ENCODE measurements at regions not wholly inside any gene's neighbourhood (a gene's known extent, or its start where the extent isn't known, plus 50 kb on each side); places are given as distances from the start of the nearest gene placed in this dataset.
"Not testable (repeated sequence)": the region's sequence is repeated elsewhere in the genome, so short reads cannot be mapped to it uniquely, and the experiment has no call there.

DNA sequence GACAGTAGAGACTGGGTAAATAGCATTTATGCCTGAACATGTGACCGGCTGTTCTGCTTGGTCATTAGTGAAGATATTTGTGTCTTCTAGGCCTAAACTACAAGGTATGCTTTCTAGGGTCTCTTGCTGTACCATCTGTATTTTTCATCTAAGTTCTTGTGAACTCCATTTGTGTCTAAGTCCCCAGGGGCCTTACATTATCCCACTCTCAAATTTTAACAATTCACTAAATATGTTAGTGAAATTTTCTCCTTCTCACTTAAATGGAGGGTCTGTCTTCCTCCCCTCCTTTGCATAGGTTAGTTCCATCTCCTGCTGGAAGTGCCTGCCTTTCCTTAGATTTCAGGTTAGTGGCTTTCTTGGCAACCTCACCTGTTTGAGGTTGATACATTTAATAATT lies 382.6 kb downstream of the RAD51AP2 start:
- Mint-ChIP-seq H3K27me3 (peaks cover 18% of the 10 kb centered on the region), H3K4me1 (no peaks in the 10 kb centered on the region), H3K27ac (no peak overlapping the region), H3K4me3 (no peak overlapping the region), H3K9me3 (ENCODE audit: insufficient read depth) (no peaks in the 10 kb centered on the region)
- H3K9me3 ChIP-seq (ENCODE audit: control extremely low read depth in 1 of 3, control insufficient read depth in 2 of 3, insufficient read depth in 1 of 3, low read length in 2 of 3), result no peaks in the 10 kb centered on the region
- H3K27me3 ChIP-seq (replicated peaks in 1 of 4; ENCODE audit: control extremely low read depth in 1 of 4, control insufficient read depth in 3 of 4, insufficient read depth in 4 of 4, low read length in 3 of 4), result no peaks in the 10 kb centered on the region
- no peak overlapping the region for H3K9ac ChIP-seq (ENCODE audit: low read length)
- no peak for TF ChIP-seq EZH2 (IDR thresholded peaks at IDR 0.05; ENCODE audit: borderline replicate concordance, insufficient read depth, low read depth, low read length, poor library complexity, severe bottlenecking)
- TF ChIP-seq, protein P1, sequence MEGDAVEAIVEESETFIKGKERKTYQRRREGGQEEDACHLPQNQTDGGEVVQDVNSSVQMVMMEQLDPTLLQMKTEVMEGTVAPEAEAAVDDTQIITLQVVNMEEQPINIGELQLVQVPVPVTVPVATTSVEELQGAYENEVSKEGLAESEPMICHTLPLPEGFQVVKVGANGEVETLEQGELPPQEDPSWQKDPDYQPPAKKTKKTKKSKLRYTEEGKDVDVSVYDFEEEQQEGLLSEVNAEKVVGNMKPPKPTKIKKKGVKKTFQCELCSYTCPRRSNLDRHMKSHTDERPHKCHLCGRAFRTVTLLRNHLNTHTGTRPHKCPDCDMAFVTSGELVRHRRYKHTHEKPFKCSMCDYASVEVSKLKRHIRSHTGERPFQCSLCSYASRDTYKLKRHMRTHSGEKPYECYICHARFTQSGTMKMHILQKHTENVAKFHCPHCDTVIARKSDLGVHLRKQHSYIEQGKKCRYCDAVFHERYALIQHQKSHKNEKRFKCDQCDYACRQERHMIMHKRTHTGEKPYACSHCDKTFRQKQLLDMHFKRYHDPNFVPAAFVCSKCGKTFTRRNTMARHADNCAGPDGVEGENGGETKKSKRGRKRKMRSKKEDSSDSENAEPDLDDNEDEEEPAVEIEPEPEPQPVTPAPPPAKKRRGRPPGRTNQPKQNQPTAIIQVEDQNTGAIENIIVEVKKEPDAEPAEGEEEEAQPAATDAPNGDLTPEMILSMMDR (IDR thresholded peaks at IDR 0.05), result no peak
- intact Hi-C loops (cut with micrococcal nuclease), result no loop called here
- DNase-seq (no peak), ATAC-seq (ENCODE audit: low read depth) (no peak)
- WGBS (ENCODE audit: insufficient coverage), result no CpG with 5 or more reads among the region's 1 CpG
- ChIA-PET CTCF (no interaction called here), POLR2A (no interaction called here)
- no peaks in the 10 kb centered on the region for H3K79me2 ChIP-seq (ENCODE audit: control insufficient read depth, insufficient read depth, low read length)
- H3K36me3 ChIP-seq (replicated peaks in 1 of 2; ENCODE audit: control extremely low read depth in 1 of 2, control insufficient read depth in 1 of 2, extremely low read depth in 1 of 2, insufficient read depth in 2 of 2, low read length in 1 of 2), result no peaks in the 10 kb centered on the region
- no peaks in the 10 kb centered on the region for H3K4me1 ChIP-seq (ENCODE audit: control insufficient read depth in 2 of 2, insufficient read depth in 2 of 2, low read length in 2 of 2)
- H3K4me2 ChIP-seq (replicated peaks; ENCODE audit: low read depth, low read length, poor library complexity, severe bottlenecking), result no peak overlapping the region
- no peak overlapping the region for H3K27ac ChIP-seq (ENCODE audit: low read length in 2 of 2)
- no peak overlapping the region for H2AFZ ChIP-seq (ENCODE audit: insufficient read depth, low read depth, low read length, poor library complexity, severe bottlenecking)
- H4K20me1 ChIP-seq (ENCODE audit: control insufficient read depth, insufficient read depth, low read length, poor library complexity, severe bottlenecking), result no peaks in the 10 kb centered on the region
- no peak overlapping the region for H3K4me3 ChIP-seq (ENCODE audit: control extremely low read depth in 1 of 5, extremely low read depth in 1 of 5, insufficient read depth in 1 of 5, low read depth in 2 of 5, low read length in 4 of 5)

DNA sequence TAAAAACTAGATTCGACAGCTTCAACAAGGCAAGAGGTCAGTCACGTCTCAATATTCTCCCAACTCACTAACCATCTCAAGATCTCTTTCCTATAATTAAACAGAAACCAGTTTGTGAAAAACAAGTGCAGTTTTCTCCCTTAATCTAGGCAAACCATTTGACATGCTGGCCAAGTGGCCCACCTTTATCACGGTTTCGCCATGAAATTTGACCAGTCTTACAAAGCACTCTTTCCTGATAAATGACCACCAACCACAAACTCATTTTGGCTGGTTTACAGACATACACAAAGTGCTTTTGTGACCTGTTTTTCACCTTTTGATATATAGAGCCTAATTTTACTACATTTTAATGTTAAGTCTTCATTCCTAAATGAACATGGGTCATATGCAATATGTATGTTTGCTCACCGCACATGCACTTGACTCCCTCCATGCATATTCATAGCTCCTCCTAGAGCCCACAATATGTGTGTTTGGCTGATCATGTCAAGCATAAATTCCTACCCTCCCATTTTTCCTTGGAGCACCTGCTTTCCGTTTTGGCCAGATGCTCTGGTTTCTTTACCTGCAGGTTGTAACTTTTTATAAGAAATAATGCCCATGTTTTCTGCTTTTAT lies 385.1 kb downstream of the RAD51AP2 start:
- no peaks in the 10 kb centered on the region for H3K79me2 ChIP-seq (ENCODE audit: control insufficient read depth, insufficient read depth, low read length)
- H4K20me1 ChIP-seq (ENCODE audit: control insufficient read depth, insufficient read depth, low read length, poor library complexity, severe bottlenecking), result no peaks in the 10 kb centered on the region
- H3K4me3 ChIP-seq (ENCODE audit: control extremely low read depth in 1 of 5, extremely low read depth in 1 of 5, insufficient read depth in 1 of 5, low read depth in 2 of 5, low read length in 4 of 5), result no peak overlapping the region
- intact Hi-C loops (cut with micrococcal nuclease), result no loop called here
- H3K27me3 ChIP-seq (replicated peaks in 1 of 4; ENCODE audit: control extremely low read depth in 1 of 4, control insufficient read depth in 3 of 4, insufficient read depth in 4 of 4, low read length in 3 of 4), result no peaks in the 10 kb centered on the region
- ChIA-PET CTCF (no interaction called here), POLR2A (no interaction called here)
- Mint-ChIP-seq H3K9me3 (ENCODE audit: insufficient read depth) (no peaks in the 10 kb centered on the region), H3K27ac (no peak overlapping the region), H3K4me3 (no peak overlapping the region), H3K27me3 (peaks cover under 1% of the 10 kb centered on the region), H3K4me1 (no peaks in the 10 kb centered on the region)
- no peak for TF ChIP-seq EZH2 (IDR thresholded peaks at IDR 0.05; ENCODE audit: borderline replicate concordance, insufficient read depth, low read depth, low read length, poor library complexity, severe bottlenecking)
- TF ChIP-seq, protein P1 (IDR thresholded peaks at IDR 0.05), result no peak
- H3K36me3 ChIP-seq (replicated peaks in 1 of 2; ENCODE audit: control extremely low read depth in 1 of 2, control insufficient read depth in 1 of 2, extremely low read depth in 1 of 2, insufficient read depth in 2 of 2, low read length in 1 of 2), result no peaks in the 10 kb centered on the region
- H3K9ac ChIP-seq (ENCODE audit: low read length), result no peak overlapping the region
- 100% methylated on average over 2 of the region's 6 CpGs for WGBS (ENCODE audit: insufficient coverage)
- ATAC-seq (ENCODE audit: low read depth), result no peak
- H3K27ac ChIP-seq (ENCODE audit: low read length in 2 of 2), result no peak overlapping the region
- no peaks in the 10 kb centered on the region for H3K9me3 ChIP-seq (ENCODE audit: control extremely low read depth in 1 of 3, control insufficient read depth in 2 of 3, insufficient read depth in 1 of 3, low read length in 2 of 3)
- H3K4me2 ChIP-seq (replicated peaks; ENCODE audit: low read depth, low read length, poor library complexity, severe bottlenecking), result no peak overlapping the region
- no peak for DNase-seq
- H3K4me1 ChIP-seq (ENCODE audit: control insufficient read depth in 2 of 2, insufficient read depth in 2 of 2, low read length in 2 of 2), result no peaks in the 10 kb centered on the region
- H2AFZ ChIP-seq (ENCODE audit: insufficient read depth, low read depth, low read length, poor library complexity, severe bottlenecking), result no peak overlapping the region

DNA sequence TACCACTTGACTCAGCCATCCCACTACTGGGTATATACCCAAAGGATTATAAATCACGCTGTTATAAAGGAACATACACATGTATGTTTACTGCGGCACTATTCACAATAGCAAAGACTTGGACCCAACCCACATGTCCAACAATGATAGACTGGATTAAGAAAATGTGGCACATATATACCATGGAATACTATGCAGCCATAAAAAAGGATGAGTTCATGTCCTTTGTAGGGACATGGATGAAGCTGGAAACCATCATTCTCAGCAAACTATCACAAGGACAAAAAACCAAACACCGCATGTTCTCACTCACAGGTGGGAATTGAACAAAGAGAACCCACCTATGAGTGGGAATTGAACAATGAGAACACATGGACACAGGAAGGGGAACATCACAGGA lies 387.6 kb downstream of the RAD51AP2 start:
- CTCF ChIA-PET; H3K9ac ChIP-seq (ENCODE audit: low read length); H3K27ac Mint-ChIP-seq; H3K27me3 Mint-ChIP-seq; H3K79me2 ChIP-seq (ENCODE audit: control insufficient read depth, insufficient read depth, low read length); H4K20me1 ChIP-seq (ENCODE audit: control insufficient read depth, insufficient read depth, low read length, poor library complexity, severe bottlenecking); H3K4me3 Mint-ChIP-seq; H3K4me1 Mint-ChIP-seq; H3K4me2 ChIP-seq (replicated peaks; ENCODE audit: low read depth, low read length, poor library complexity, severe bottlenecking); H3K4me3 ChIP-seq (ENCODE audit: control extremely low read depth in 1 of 5, extremely low read depth in 1 of 5, insufficient read depth in 1 of 5, low read depth in 2 of 5, low read length in 4 of 5); intact Hi-C loops (cut with micrococcal nuclease); POLR2A ChIA-PET; H3K9me3 ChIP-seq (ENCODE audit: control extremely low read depth in 1 of 3, control insufficient read depth in 2 of 3, insufficient read depth in 1 of 3, low read length in 2 of 3); H3K36me3 ChIP-seq (replicated peaks in 1 of 2; ENCODE audit: control extremely low read depth in 1 of 2, control insufficient read depth in 1 of 2, extremely low read depth in 1 of 2, insufficient read depth in 2 of 2, low read length in 1 of 2); DNase-seq; H3K4me1 ChIP-seq (ENCODE audit: control insufficient read depth in 2 of 2, insufficient read depth in 2 of 2, low read length in 2 of 2); H2AFZ ChIP-seq (ENCODE audit: insufficient read depth, low read depth, low read length, poor library complexity, severe bottlenecking); H3K27ac ChIP-seq (ENCODE audit: low read length in 2 of 2); H3K27me3 ChIP-seq (replicated peaks in 1 of 4; ENCODE audit: control extremely low read depth in 1 of 4, control insufficient read depth in 3 of 4, insufficient read depth in 4 of 4, low read length in 3 of 4); H3K9me3 Mint-ChIP-seq (ENCODE audit: insufficient read depth); ATAC-seq (ENCODE audit: low read depth): not testable (repeated sequence)
- no CpG with 5 or more reads among the region's 3 CpGs for WGBS (ENCODE audit: insufficient coverage)
